Body of pancreas (tissue), 4 donors: ENCODE measurements at regions not wholly inside any gene's neighbourhood (a gene's known extent, or its start where the extent isn't known, plus 50 kb on each side); places are given as distances from the start of the nearest gene placed in this dataset.
"Not testable (repeated sequence)": the region's sequence is repeated elsewhere in the genome, so short reads cannot be mapped to it uniquely, and the experiment has no call there.

ENCODE experiments used
- CTCF ChIP-seq, 7 experiments: fragments of 450-650 bp in 4 of 7; fragments of 200-600 bp in 3 of 7; sonication (generic) in 3 of 7; IDR thresholded peaks; one replicate each; pipeline ENCODE4 v1.5.1; 2016 to 2019; ENCODE audit warnings: antibody characterized with exemption in 7 of 7
- POLR2A ChIP-seq, 3 donors: fragments of 450-650 bp; IDR thresholded peaks; one replicate each; pipeline ENCODE4 v1.6.1; 2016; ENCODE audit warnings: antibody characterized with exemption in 3 of 3, mild to moderate bottlenecking in 2 of 3

GRCh38 chr4:103946621-103947268 lies 227.0 kb upstream of the TACR3 start:
- not testable (repeated sequence) for TF ChIP-seq CTCF, POLR2A (IDR thresholded peaks at IDR 0.05)
